Naive thymus-derived CD8-positive, alpha-beta T cell (primary cell): ENCODE measurements at regions not wholly inside any gene's neighbourhood (a gene's known extent, or its start where the extent isn't known, plus 50 kb on each side); places are given as distances from the start of the nearest gene placed in this dataset.
"Not testable (repeated sequence)": the region's sequence is repeated elsewhere in the genome, so short reads cannot be mapped to it uniquely, and the experiment has no call there.

Source experiments
- ATAC-seq, 2 donors: fragments of 150-1000 bp; cut with Tn5 transposase in 1 of 2; sonication (Bioruptor Pico), chemical (Tn5 transposase) in 1 of 2; 1 replicate in 1 of 2; 2 replicates in 1 of 2; pipeline ENCODE4 v1.10.0; 2021; ENCODE audit warnings: mild to moderate bottlenecking in 2 of 2, moderate library complexity in 2 of 2
- POLR2A ChIA-PET: fragments of 350-600 bp; sonication (Branson Sonifier 250); formaldehyde crosslinking; loops from one replicate; lab custom pipeline; 2021; ENCODE audit warnings: antibody characterized with exemption; lab: Charles Lee
- DNase-seq, 10 donors: peaks; one replicate each; pipeline versions ENCODE4 v3.0.0 to v3.0.0-alpha.2; 2020 to 2022
- H3K27ac Mint-ChIP-seq, 10 donors: one replicate each; pipeline ENCODE4 v1.8.0; 2020 to 2022; ENCODE audit warnings: mild to moderate bottlenecking in 10 of 10, mixed read lengths in 10 of 10, moderate library complexity in 4 of 10, inconsistent platforms in 1 of 10
- H3K27me3 Mint-ChIP-seq, 5 donors: one replicate each; pipeline ENCODE4 v1.8.0; 2021 to 2022; ENCODE audit warnings: mixed read lengths in 5 of 5
- H3K36me3 Mint-ChIP-seq, 3 donors: one replicate each; pipeline ENCODE4 v1.8.0; 2020 to 2022; ENCODE audit warnings: mixed read lengths in 3 of 3, mild to moderate bottlenecking in 2 of 3, inconsistent platforms in 1 of 3
- H3K4me1 Mint-ChIP-seq, 4 donors: one replicate each; pipeline ENCODE4 v1.8.0; 2021 to 2022; ENCODE audit warnings: mixed read lengths in 4 of 4
- H3K4me3 Mint-ChIP-seq, 10 donors: one replicate each; pipeline ENCODE4 v1.8.0; 2020 to 2022; ENCODE audit warnings: mild to moderate bottlenecking in 10 of 10, mixed read lengths in 10 of 10, moderate library complexity in 6 of 10, inconsistent platforms in 1 of 10
- H3K9me3 Mint-ChIP-seq, 9 donors: one replicate each; pipeline ENCODE4 v1.8.0; 2020 to 2022; ENCODE audit warnings: mixed read lengths in 9 of 9, mild to moderate bottlenecking in 3 of 9, inconsistent platforms in 1 of 9, moderate library complexity in 1 of 9

DNA sequence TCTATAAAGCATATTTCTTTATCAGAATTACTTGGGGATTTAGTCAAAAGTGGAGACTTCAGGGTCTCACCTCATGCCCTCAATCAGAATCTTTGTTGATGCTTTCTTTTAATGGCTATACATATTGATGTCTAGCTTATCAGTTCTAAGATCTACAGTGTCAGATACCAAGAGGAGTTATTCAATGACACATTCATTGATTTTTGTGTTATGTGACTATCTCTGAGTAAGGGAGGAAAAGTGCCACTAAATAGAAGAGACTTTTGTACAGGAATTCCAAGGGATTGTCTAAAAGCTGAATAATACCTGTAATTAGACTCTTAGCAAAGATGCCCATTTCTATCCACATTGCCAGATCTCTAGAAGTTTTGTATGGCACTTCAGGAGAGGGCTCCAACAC, 87.2 kb downstream of the HLX start:
- POLR2A ChIA-PET = no interaction called here
- Mint-ChIP-seq H3K9me3 (peaks cover 2 to 18% (median 7%) of the 10 kb centered on the region in 9 donors), H3K4me3 (no peak overlapping the region), H3K36me3 (peaks cover 0 to 8% (median 0%) of the 10 kb centered on the region in 3 donors), H3K4me1 (no peaks in the 10 kb centered on the region), H3K27ac (no peak overlapping the region), H3K27me3 (peaks cover 0 to 11% (median 4%) of the 10 kb centered on the region in 5 donors)
- DNase-seq = no peak
- ATAC-seq = no peak

DNA sequence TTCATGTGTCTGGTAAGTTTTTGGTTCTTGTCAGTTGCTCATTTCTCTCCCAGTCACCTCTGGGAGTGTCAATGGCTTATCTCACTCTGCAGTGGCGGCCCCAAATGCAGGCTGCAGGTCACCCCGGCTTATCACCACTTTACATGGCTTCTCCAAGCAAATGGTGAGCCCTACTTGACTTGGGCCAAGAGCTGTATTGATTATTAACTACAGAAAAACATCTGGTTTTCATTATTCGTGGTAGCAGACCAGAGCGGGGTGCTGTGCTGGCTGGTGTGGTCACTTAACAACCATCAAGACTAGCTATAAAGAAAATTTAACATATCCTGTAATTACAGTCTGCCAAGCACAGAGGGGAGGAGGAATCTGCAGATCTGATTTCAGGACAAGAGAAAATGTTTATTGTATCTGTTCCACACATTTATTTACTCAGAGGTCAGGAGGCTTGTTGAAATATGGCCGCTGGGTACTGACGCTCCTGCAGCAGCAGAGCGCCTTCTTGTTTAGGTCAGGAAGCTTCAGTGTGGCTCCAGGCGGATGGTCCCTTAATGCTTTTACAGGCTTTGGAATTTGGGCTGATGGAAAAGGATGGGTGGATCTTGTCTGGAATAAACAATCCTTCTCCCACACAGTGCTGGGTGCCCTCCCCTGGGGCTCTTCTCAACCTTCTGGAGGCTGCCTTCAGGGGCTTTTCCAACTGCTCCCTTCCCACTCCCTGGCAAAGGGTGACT, 87.8 kb downstream of the HLX start:
- POLR2A ChIA-PET = no interaction called here
- H3K27ac Mint-ChIP-seq = no peak overlapping the region
- H3K9me3 Mint-ChIP-seq = peaks cover 2 to 18% (median 7%) of the 10 kb centered on the region in 9 donors
- no peak for DNase-seq
- H3K36me3 Mint-ChIP-seq = peaks cover 0 to 8% (median 0%) of the 10 kb centered on the region in 3 donors
- ATAC-seq = no peak
- H3K27me3 Mint-ChIP-seq = peaks cover 0 to 11% (median 4%) of the 10 kb centered on the region in 5 donors
- no peaks in the 10 kb centered on the region for H3K4me1 Mint-ChIP-seq
- no peak overlapping the region for H3K4me3 Mint-ChIP-seq

DNA sequence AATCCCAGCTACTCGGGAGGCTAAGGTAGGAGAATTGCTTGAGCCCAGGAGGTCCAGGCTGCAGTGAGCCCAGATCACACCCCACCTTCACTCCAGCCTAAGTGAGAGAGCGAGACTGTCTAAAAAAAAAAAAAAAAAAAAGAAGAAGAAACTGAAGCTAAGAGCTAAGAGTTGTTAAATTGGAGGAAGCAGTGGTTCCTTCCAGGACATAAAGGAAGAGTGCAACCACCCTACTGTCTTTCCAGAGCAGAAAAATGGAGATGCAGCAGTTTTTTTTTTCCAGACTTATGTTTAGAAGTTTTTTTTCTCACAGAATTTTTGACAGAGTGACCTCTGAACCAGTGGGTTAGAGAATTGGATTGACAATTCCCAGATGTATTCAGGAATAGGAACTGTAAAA, 88.7 kb downstream of the HLX start:
- Mint-ChIP-seq H3K27ac (no peak overlapping the region), H3K4me3 (no peak overlapping the region), H3K36me3 (peaks cover 0 to 8% (median 0%) of the 10 kb centered on the region in 3 donors), H3K4me1 (no peaks in the 10 kb centered on the region), H3K27me3 (peaks cover 0 to 11% (median 4%) of the 10 kb centered on the region in 5 donors), H3K9me3 (peaks cover 2 to 18% (median 8%) of the 10 kb centered on the region in 9 donors)
- DNase-seq = no peak
- POLR2A ChIA-PET = no interaction called here
- no peak for ATAC-seq

DNA sequence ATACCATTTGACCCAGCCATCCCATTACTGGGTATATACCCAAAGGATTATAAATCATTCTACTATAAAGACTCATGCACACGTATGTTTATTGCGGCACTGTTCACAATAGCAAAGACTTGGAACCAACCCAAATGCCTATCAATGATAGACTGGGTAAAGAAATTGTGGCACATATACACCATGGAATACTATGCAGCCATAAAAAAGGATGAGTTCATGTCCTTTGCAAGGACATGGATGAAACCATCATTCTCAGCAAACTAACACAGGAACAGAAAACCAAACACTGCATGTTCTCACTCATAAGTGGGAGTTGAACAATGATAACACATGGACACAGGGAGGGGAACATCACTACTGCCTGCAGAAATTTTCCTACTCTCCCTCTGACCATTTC, 90.0 kb downstream of the HLX start:
- H3K27ac Mint-ChIP-seq, H3K36me3 Mint-ChIP-seq, H3K4me3 Mint-ChIP-seq, H3K4me1 Mint-ChIP-seq, H3K27me3 Mint-ChIP-seq, POLR2A ChIA-PET, DNase-seq, H3K9me3 Mint-ChIP-seq, ATAC-seq: not testable (repeated sequence)

DNA sequence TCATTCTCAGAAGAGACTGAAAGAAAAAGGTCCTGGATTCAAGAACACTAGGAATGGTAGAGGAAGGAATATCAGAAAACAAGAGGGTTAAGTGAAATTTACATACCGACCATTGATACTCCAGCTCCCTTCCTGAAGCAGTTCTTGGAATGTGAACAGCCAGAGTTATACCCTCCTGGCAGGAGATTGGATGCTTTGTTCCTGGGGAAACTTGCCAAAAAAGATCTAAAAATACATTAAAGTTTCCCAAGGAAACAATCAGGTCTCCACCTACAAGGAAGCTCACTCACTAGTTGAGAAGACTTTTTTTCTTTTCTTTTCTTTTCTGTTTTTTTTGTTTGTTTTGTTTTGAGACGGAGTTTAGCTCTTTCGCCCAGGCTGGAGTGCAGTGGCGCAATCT, 91.1 kb downstream of the HLX start:
- peaks cover 0 to 2% (median 0%) of the 10 kb centered on the region in 5 donors for H3K27me3 Mint-ChIP-seq
- peaks cover 0 to 8% (median 0%) of the 10 kb centered on the region in 9 donors for H3K9me3 Mint-ChIP-seq
- ATAC-seq = no peak
- POLR2A ChIA-PET = no interaction called here
- no peak overlapping the region for H3K27ac Mint-ChIP-seq
- no peak overlapping the region for H3K4me3 Mint-ChIP-seq
- no peaks in the 10 kb centered on the region for H3K36me3 Mint-ChIP-seq
- H3K4me1 Mint-ChIP-seq = no peaks in the 10 kb centered on the region
- DNase-seq = no peak

DNA sequence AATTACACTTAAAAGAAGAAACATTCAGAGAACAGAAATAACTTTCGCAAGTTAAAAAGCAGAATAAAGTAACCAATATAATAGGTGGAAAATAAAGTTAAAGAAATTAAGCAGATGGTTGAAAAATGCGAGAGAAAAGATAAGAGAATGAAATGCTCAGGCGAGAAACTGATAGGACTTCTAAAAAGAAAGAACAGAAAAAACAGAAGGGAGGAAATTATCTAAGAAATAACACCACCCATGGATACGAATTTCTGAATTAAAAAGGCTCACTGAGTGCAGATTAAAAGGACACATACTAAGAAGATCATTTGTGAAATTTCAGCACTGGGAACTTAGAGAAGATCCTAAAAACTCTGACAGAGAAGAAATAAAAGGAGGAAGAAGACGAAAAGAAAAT, 92.0 kb downstream of the HLX start:
- peaks cover 0 to 8% (median 0%) of the 10 kb centered on the region in 9 donors for H3K9me3 Mint-ChIP-seq
- ATAC-seq (no peak), DNase-seq (no peak)
- no peaks in the 10 kb centered on the region for H3K36me3 Mint-ChIP-seq
- no peak overlapping the region for H3K4me3 Mint-ChIP-seq
- peaks cover 0 to 2% (median 0%) of the 10 kb centered on the region in 5 donors for H3K27me3 Mint-ChIP-seq
- POLR2A ChIA-PET = no interaction called here
- no peak overlapping the region for H3K27ac Mint-ChIP-seq
- no peaks in the 10 kb centered on the region for H3K4me1 Mint-ChIP-seq

DNA sequence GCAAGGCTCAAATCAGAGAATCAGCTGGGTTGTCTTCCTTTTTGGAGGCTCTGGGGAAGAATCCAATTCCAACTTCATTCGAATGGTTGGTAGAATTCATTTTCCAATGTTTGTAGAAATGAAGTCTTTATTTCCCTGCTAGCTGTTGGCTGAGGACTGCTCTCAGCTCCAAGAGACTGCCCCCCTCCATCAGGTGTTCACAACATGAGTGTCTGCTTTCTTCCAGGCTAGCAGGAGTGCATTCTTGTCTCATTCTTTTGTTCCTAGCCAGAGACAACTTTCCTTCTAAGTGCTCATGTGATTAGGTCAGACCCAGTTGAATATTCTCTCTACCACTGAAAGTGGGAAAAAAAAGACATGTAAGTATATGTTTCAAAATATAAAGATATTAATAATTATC, 95.2 kb downstream of the HLX start:
- Mint-ChIP-seq H3K27me3 (no peaks in the 10 kb centered on the region), H3K27ac (no peak overlapping the region), H3K4me3 (no peak overlapping the region), H3K9me3 (peaks cover 0 to 8% (median 0%) of the 10 kb centered on the region in 9 donors), H3K36me3 (no peaks in the 10 kb centered on the region), H3K4me1 (no peaks in the 10 kb centered on the region)
- DNase-seq = no peak
- POLR2A ChIA-PET = no interaction called here
- ATAC-seq = no peak

DNA sequence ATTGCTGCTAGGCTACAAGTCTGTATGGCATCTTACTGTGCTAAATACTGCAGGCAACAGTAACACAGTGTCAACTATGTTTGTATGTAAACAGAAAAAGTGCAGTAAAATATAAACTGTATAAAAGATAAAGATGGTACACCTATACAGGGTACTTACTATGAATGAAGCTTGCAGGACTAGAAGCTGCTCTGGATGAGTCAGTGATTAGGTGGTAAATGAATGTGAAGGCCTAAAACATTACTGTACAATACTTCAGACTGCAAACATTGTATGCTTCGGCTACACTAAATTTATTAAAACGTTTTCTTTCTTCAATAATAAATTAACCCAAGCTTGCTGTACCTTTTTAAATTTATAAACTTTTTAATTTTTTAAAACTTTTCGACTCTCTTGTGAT, 97.1 kb downstream of the HLX start:
- Mint-ChIP-seq H3K27me3 (no peaks in the 10 kb centered on the region), H3K4me3 (no peak overlapping the region), H3K36me3 (no peaks in the 10 kb centered on the region), H3K27ac (no peak overlapping the region), H3K9me3 (peaks cover 0 to 8% (median 0%) of the 10 kb centered on the region in 9 donors), H3K4me1 (no peaks in the 10 kb centered on the region)
- POLR2A ChIA-PET = no interaction called here
- DNase-seq = no peak
- no peak for ATAC-seq

DNA sequence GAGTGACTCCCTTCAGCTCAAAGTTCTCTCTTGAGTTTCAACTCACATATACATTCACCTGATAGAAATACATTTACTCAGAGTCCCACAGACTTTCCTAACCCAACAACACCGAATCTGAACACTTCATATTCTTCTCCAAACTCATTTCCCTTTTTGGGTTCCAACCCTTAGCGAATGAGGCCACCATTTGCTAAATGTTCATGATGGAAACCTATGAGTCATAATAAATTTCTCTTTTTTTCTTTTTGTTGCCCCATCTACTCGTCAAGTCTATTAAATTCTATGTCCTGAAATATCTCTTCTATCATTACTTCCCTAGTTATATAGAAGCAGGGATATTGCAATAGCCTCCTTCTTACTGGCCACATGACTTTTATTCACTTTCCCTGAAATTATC, 100.1 kb downstream of the HLX start:
- DNase-seq (no peak), ATAC-seq (no peak)
- no peaks in the 10 kb centered on the region for H3K36me3 Mint-ChIP-seq
- POLR2A ChIA-PET = no interaction called here
- no peaks in the 10 kb centered on the region for H3K9me3 Mint-ChIP-seq
- H3K27ac Mint-ChIP-seq = no peak overlapping the region
- no peak overlapping the region for H3K4me3 Mint-ChIP-seq
- H3K27me3 Mint-ChIP-seq = no peaks in the 10 kb centered on the region
- no peaks in the 10 kb centered on the region for H3K4me1 Mint-ChIP-seq

DNA sequence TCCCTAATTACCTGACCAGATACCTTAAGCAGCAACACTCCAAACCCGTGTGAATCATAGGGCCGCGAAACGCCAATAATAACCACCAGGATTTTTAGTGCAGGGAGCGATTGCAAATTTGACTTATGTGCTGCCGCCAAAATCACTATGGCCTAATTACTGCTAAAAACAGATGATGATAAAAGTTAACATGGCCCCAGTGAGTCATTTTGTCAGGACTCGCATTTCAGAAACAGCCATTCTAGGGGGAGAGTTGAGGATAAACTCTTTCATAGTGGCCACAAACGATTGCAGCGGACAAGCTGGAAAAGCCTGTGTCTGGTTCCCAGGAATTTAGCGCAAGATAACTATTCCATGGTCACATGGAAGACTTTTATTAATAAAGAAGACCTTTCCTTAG, 103.4 kb downstream of the HLX start:
- H3K9me3 Mint-ChIP-seq = peaks cover 0 to 2% (median 0%) of the 10 kb centered on the region in 9 donors
- no peak for ATAC-seq
- H3K36me3 Mint-ChIP-seq = no peaks in the 10 kb centered on the region
- no peaks in the 10 kb centered on the region for H3K4me1 Mint-ChIP-seq
- DNase-seq = no peak
- POLR2A ChIA-PET = no interaction called here
- H3K4me3 Mint-ChIP-seq = no peak overlapping the region
- H3K27ac Mint-ChIP-seq = no peak overlapping the region
- H3K27me3 Mint-ChIP-seq = peaks cover 0 to 2% (median 0%) of the 10 kb centered on the region in 5 donors

DNA sequence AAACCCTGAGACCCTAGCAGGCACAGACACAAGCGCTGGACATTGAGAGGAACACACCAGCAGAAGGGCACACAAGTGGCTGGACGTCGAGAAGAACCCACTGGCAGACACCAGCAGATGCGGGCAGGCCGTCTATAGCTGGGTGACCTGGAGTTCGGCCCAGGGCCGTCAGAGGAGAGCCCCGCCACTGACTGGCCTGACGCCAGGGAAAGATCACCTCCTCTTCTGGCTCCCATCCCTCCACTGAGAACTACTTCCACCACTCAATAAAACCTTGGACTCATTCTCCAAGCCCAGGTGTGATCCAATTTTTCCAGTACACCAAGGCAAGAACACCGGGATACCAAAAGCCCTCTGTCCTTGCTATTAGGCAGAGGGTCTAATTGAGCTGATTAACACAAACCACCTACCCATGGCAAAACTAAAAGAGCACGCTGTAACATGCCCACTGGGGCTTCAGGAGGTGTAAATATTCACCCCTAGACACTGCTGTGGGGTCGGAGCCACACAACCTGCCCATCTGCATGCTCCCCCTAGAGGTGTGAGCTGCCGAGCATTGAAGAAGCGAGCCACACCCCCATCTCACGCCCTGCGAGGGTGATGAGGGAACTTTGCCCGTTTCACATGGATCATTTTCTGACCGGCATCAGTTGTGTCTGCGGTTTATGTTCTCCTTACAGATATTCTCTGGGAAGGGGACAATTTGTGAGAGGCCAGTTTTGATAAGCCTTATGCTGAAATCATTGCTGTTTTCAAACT, 104.8 kb downstream of the HLX start:
- DNase-seq = no peak
- Mint-ChIP-seq H3K4me1 (no peaks in the 10 kb centered on the region), H3K27ac (no peak overlapping the region), H3K4me3 (no peak overlapping the region), H3K27me3 (peaks cover 0 to 2% (median 0%) of the 10 kb centered on the region in 5 donors), H3K36me3 (no peaks in the 10 kb centered on the region), H3K9me3 (peaks cover 0 to 2% (median 0%) of the 10 kb centered on the region in 9 donors)
- POLR2A ChIA-PET = no interaction called here
- no peak for ATAC-seq

DNA sequence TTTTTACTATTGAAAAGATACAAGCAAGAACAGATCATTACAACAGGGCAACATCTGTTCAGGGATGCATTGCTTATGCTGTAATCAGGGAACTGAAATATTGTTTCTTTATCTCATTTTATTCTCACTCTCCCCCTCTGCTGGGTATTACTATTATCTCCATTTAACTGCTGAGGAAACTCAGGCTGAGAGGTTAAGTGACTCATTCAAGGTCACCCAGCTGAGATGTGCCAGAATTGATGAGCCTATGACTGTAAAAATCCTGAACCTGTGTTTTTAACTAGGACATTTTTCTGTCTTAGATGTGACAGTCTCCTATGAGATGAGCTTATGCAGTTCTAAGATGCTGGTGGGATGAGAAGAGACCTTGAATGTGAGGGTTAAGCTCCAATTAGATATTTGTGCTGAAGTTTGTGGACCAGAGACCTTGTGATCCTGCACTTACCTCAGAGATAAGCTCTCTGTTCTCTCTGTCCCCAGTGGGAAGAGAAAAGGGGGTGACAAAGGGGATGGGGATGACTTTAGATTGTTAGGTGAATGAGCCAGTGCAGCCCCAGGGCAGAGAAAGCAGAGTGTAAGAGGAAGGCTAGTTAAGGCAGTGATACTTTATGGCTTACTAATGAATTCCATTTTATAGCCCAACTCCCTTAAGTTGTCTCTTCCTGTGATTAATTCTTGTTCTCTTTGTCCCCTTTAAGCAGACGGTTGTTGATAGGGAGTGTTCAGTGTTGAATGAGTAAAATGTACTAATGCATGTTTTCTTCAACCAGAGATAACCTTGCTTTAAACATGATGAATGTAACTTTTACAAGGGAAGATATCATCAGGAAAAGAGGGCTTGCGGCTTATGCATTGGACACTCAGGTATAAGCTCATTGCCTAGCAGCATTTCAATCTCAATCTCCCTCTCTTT, 111.4 kb downstream of the HLX start:
- DNase-seq (no peak), ATAC-seq (no peak)
- H3K9me3 Mint-ChIP-seq = peaks cover 0 to 9% (median 0%) of the 10 kb centered on the region in 9 donors
- H3K27ac Mint-ChIP-seq = no peak overlapping the region
- POLR2A ChIA-PET = no interaction called here
- H3K36me3 Mint-ChIP-seq = no peaks in the 10 kb centered on the region
- H3K4me3 Mint-ChIP-seq = no peak overlapping the region
- H3K4me1 Mint-ChIP-seq = no peaks in the 10 kb centered on the region
- H3K27me3 Mint-ChIP-seq = peaks cover under 1 to 39% (median 9%) of the 10 kb centered on the region in 5 donors
